H9 (cell line): ENCODE measurements at regions not wholly inside any gene's neighbourhood (a gene's known extent, or its start where the extent isn't known, plus 50 kb on each side); places are given as distances from the start of the nearest gene placed in this dataset.

ENCODE experiments used
- DNase-seq: peaks from one replicate; pipeline ENCODE4 v3.0.0-alpha.2; 2017
- H2AFZ ChIP-seq: one replicate; pipeline ENCODE4 v1.6.1; 2013; ENCODE audit warnings: mild to moderate bottlenecking, low read length, control low read depth, moderate library complexity
- H2AK5ac ChIP-seq: 2 replicates; pipeline ENCODE4 v1.6.1; 2013; ENCODE audit warnings: low read length, control low read depth, mixed read lengths; ENCODE audit not compliant: insufficient read length
- H2BK120ac ChIP-seq: one replicate; pipeline ENCODE4 v1.6.1; 2013; ENCODE audit warnings: low read depth, mild to moderate bottlenecking, low read length, control low read depth, inconsistent platforms; ENCODE audit not compliant: poor library complexity, severe bottlenecking
- H2BK12ac ChIP-seq: 2 replicates; pipeline ENCODE4 v1.6.1; 2013; ENCODE audit warnings: low read length, control low read depth, mixed read lengths, low read depth; ENCODE audit not compliant: insufficient read length
- H2BK15ac ChIP-seq: 2 replicates; pipeline ENCODE4 v1.6.1; 2013; ENCODE audit warnings: low read depth, low read length, control low read depth
- H2BK20ac ChIP-seq: one replicate; pipeline ENCODE4 v1.6.1; 2013; ENCODE audit warnings: low read depth, mild to moderate bottlenecking, low read length, control low read depth, inconsistent platforms; ENCODE audit not compliant: poor library complexity, severe bottlenecking
- H2BK5ac ChIP-seq: 2 replicates; pipeline ENCODE4 v1.6.1; 2013; ENCODE audit warnings: low read length, control low read depth, mixed read lengths; ENCODE audit not compliant: insufficient read length
- H3K14ac ChIP-seq: 2 replicates; pipeline ENCODE4 v1.6.1; 2013; ENCODE audit warnings: low read length, control low read depth; ENCODE audit not compliant: insufficient read depth
- H3K18ac ChIP-seq: 2 replicates; pipeline ENCODE4 v1.6.1; 2013; ENCODE audit warnings: low read depth, mild to moderate bottlenecking, mixed read lengths, low read length, control low read depth; ENCODE audit not compliant: insufficient read length
- H3K23ac ChIP-seq: 2 replicates; pipeline ENCODE4 v1.6.1; 2013; ENCODE audit warnings: low read length, control low read depth, mixed read lengths, low read depth; ENCODE audit not compliant: insufficient read length
- H3K23me2 ChIP-seq: 2 replicates; pipeline ENCODE4 v1.6.1; 2013; ENCODE audit warnings: low read depth, mild to moderate bottlenecking, mixed read lengths, low read length, control low read depth; ENCODE audit not compliant: insufficient read length, poor library complexity, severe bottlenecking
- H3K27ac ChIP-seq: 2 replicates; pipeline ENCODE4 v1.5.1; 2013; ENCODE audit warnings: low read length, control low read depth, mixed read lengths, low read depth; ENCODE audit not compliant: insufficient read length
- H3K27me3 ChIP-seq: 2 replicates; pipeline ENCODE4 v1.6.1; 2013; ENCODE audit warnings: low read length, control low read depth, inconsistent platforms; ENCODE audit not compliant: insufficient read depth
- H3K4ac ChIP-seq: 2 replicates; pipeline ENCODE4 v1.6.1; 2013; ENCODE audit warnings: low read depth, mild to moderate bottlenecking, control low read depth, inconsistent platforms, low read length, moderate library complexity
- H3K4me1 ChIP-seq: 2 replicates; pipeline ENCODE4 v1.6.1; 2013; ENCODE audit warnings: low read length, control low read depth, inconsistent platforms; ENCODE audit not compliant: insufficient read depth
- H3K4me2 ChIP-seq: 2 replicates; pipeline ENCODE4 v1.6.1; 2013; ENCODE audit warnings: low read length, control low read depth, mixed read lengths; ENCODE audit not compliant: insufficient read length, insufficient read depth
- H3K56ac ChIP-seq: 2 replicates; pipeline ENCODE4 v1.6.1; 2013; ENCODE audit warnings: low read depth, mild to moderate bottlenecking, mixed read lengths, low read length, control low read depth; ENCODE audit not compliant: insufficient read length
- H3K79me1 ChIP-seq: 2 replicates; pipeline ENCODE4 v1.6.1; 2013; ENCODE audit warnings: low read depth, mild to moderate bottlenecking, moderate library complexity, low read length, control low read depth, inconsistent platforms; ENCODE audit not compliant: insufficient read depth, poor library complexity, severe bottlenecking
- H3K79me2 ChIP-seq: 2 replicates; pipeline ENCODE4 v1.6.1; 2013; ENCODE audit warnings: low read length, control low read depth, inconsistent platforms; ENCODE audit not compliant: insufficient read depth
- H3K9ac ChIP-seq: 2 replicates; pipeline ENCODE4 v1.6.1; 2013; ENCODE audit warnings: low read length, control low read depth, mixed read lengths; ENCODE audit not compliant: insufficient read length; ENCODE audit errors: extremely low read depth
- H3K9me3 ChIP-seq: one replicate; pipeline ENCODE4 v1.6.1; 2013; ENCODE audit warnings: low read depth, low read length, inconsistent platforms; ENCODE audit not compliant: control insufficient read depth
- H3T11ph ChIP-seq: one replicate; pipeline ENCODE4 v1.6.1; 2013; ENCODE audit warnings: mild to moderate bottlenecking, low read length, control low read depth, inconsistent platforms
- H4K20me1 ChIP-seq: one replicate; pipeline ENCODE4 v1.6.1; 2013; ENCODE audit not compliant: control insufficient read depth, insufficient read length, insufficient read depth
- H4K5ac ChIP-seq: 2 replicates; pipeline ENCODE4 v1.6.1; 2013; ENCODE audit warnings: low read depth, mild to moderate bottlenecking, mixed read lengths, low read length, control low read depth; ENCODE audit not compliant: insufficient read length
- H4K8ac ChIP-seq: replicated peaks from 2 replicates; pipeline ENCODE4 v1.6.1; 2013; ENCODE audit warnings: low read length, control low read depth, mixed read lengths, low read depth; ENCODE audit not compliant: insufficient read length
- H4K91ac ChIP-seq: 2 replicates; pipeline ENCODE4 v1.6.1; 2013; ENCODE audit warnings: low read depth, mild to moderate bottlenecking, moderate library complexity, mixed read lengths, low read length, control low read depth; ENCODE audit not compliant: insufficient read length
- H3K27ac Mint-ChIP-seq, 3 experiments: 2 replicates in 2 of 3; 3 replicates in 1 of 3; pipeline ENCODE4 v1.8.0; 2020 to 2021; ENCODE audit warnings: mixed read lengths in 3 of 3, mild to moderate bottlenecking in 1 of 3, moderate library complexity in 1 of 3
- H3K27me3 Mint-ChIP-seq: 2 replicates; pipeline ENCODE4 v1.8.0; 2021; ENCODE audit warnings: low read depth, mild to moderate bottlenecking, moderate library complexity, mixed read lengths
- H3K36me3 Mint-ChIP-seq, 3 experiments: 2 replicates in 2 of 3; 3 replicates in 1 of 3; pipeline ENCODE4 v1.8.0; 2020 to 2021; ENCODE audit warnings: low read depth in 3 of 3, mixed read lengths in 3 of 3; ENCODE audit not compliant: insufficient read depth in 1 of 3
- H3K4me1 Mint-ChIP-seq, 2 experiments: 2 replicates each; pipeline ENCODE4 v1.8.0; 2020; ENCODE audit warnings: mixed read lengths in 2 of 2
- H3K4me3 Mint-ChIP-seq, 2 experiments: 2 replicates in 1 of 2; 3 replicates in 1 of 2; pipeline ENCODE4 v1.8.0; 2020 to 2021; ENCODE audit warnings: mild to moderate bottlenecking in 2 of 2, mixed read lengths in 2 of 2, moderate library complexity in 1 of 2
- H3K9me3 Mint-ChIP-seq, 2 experiments: 2 replicates in 1 of 2; 3 replicates in 1 of 2; pipeline ENCODE4 v1.8.0; 2020; ENCODE audit warnings: mild to moderate bottlenecking in 2 of 2, mixed read lengths in 2 of 2, moderate library complexity in 1 of 2
- CTCF ChIP-seq: fragments of 200-600 bp; sonication (generic); conservative IDR thresholded peaks from 3 replicates; pipeline ENCODE4 v1.8.0; 2021; ENCODE audit warnings: antibody characterized with exemption, mild to moderate bottlenecking
- WGBS: extraction: QIAGEN DNeasy Blood & Tissue Kit; methylation state at CpG from one replicate; pipeline ENCODE4 v1.1.7; 2013; ENCODE audit warnings: missing lambda C conversion rate, low lambda C conversion rate, mixed read lengths; ENCODE audit not compliant: insufficient read length; ENCODE audit errors: extremely low coverage; 5-methylcytosine and 5-hydroxymethylcytosine counted together

GRCh38 chr6:168962886-168963285 lies 290.8 kb downstream of the THBS2 start:
- H3K18ac ChIP-seq: no peak overlapping the region
- H3T11ph ChIP-seq: no peak overlapping the region
- H3K4me2 ChIP-seq: no peak overlapping the region
- H3K27me3 Mint-ChIP-seq: no peaks in the 10 kb centered on the region
- H3K23me2 ChIP-seq: no peaks in the 10 kb centered on the region
- peaks cover 0 to 8% (median 6%) of the 10 kb centered on the region in 3 experiments; a peak in 4 of 7 replicates for H3K36me3 Mint-ChIP-seq
- peaks cover 11 to 12% of the 10 kb centered on the region in 2 experiments for H3K9me3 Mint-ChIP-seq
- no peak overlapping the region for H2BK120ac ChIP-seq
- no peaks in the 10 kb centered on the region for H3K27me3 ChIP-seq
- no peaks in the 10 kb centered on the region for H3K4me1 ChIP-seq
- 0 out of 7 replicates have a peak overlapping the region, but pooled peaks of 1 of the 3 experiments have one; percentile 35 for H3K27ac Mint-ChIP-seq
- H3K9ac ChIP-seq: no peak overlapping the region
- no peak overlapping the region for H2AK5ac ChIP-seq
- no peak overlapping the region for H3K23ac ChIP-seq
- no peak overlapping the region for H2BK12ac ChIP-seq
- no peak overlapping the region for H3K14ac ChIP-seq
- H4K91ac ChIP-seq: no peak overlapping the region
- H2BK15ac ChIP-seq: no peak overlapping the region
- no peak overlapping the region for H2BK5ac ChIP-seq
- H3K27ac ChIP-seq: no peak overlapping the region
- no peaks in the 10 kb centered on the region for H4K20me1 ChIP-seq
- H3K79me2 ChIP-seq: no peaks in the 10 kb centered on the region
- no peak for DNase-seq
- no peak overlapping the region for H3K56ac ChIP-seq
- H2BK20ac ChIP-seq: no peak overlapping the region
- no CpG with 5 or more reads among the region's 14 CpGs for WGBS
- no peak overlapping the region for H3K4me3 Mint-ChIP-seq
- no peak for TF ChIP-seq CTCF
- no peaks in the 10 kb centered on the region for H3K9me3 ChIP-seq
- H3K4ac ChIP-seq: no peak overlapping the region
- no peak overlapping the region for H2AFZ ChIP-seq
- no peak overlapping the region for H4K8ac ChIP-seq
- no peak overlapping the region for H4K5ac ChIP-seq
- H3K4me1 Mint-ChIP-seq: no peaks in the 10 kb centered on the region
- no peaks in the 10 kb centered on the region for H3K79me1 ChIP-seq
